ENCODE measurements at regions not wholly inside any gene's neighbourhood (a gene's known extent, or its start where the extent isn't known, plus 50 kb on each side); places are given as distances from the start of the nearest gene placed in this dataset.
"Not testable (repeated sequence)": the region's sequence is repeated elsewhere in the genome, so short reads cannot be mapped to it uniquely, and the experiment has no call there.

DNA sequence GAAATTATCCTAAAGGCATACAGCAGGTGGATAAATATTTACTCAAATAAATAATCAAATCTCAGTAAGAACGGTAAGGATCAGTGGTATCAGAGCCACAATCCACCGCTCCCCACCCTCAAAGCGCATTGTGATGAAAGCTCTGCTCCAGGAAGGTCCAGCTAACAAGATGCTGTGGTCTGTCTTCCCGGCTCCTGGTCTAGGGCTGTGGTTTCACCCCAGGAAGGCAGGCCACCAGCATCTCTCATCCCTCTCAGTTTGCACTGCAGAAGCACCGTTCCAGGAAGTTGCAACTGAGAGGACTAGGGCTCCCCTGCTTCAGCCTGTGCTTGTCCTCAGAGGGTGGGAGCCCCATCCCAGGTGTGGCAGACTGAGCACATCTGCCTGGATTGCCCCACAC, 86.1 kb upstream of the SAMD11 start:
- TF ChIP-seq, protein P1, sequence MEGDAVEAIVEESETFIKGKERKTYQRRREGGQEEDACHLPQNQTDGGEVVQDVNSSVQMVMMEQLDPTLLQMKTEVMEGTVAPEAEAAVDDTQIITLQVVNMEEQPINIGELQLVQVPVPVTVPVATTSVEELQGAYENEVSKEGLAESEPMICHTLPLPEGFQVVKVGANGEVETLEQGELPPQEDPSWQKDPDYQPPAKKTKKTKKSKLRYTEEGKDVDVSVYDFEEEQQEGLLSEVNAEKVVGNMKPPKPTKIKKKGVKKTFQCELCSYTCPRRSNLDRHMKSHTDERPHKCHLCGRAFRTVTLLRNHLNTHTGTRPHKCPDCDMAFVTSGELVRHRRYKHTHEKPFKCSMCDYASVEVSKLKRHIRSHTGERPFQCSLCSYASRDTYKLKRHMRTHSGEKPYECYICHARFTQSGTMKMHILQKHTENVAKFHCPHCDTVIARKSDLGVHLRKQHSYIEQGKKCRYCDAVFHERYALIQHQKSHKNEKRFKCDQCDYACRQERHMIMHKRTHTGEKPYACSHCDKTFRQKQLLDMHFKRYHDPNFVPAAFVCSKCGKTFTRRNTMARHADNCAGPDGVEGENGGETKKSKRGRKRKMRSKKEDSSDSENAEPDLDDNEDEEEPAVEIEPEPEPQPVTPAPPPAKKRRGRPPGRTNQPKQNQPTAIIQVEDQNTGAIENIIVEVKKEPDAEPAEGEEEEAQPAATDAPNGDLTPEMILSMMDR (IDR thresholded peaks at IDR 0.05), result not testable (repeated sequence)
- not testable (repeated sequence) for TF ChIP-seq POLR2A (IDR thresholded peaks at IDR 0.05)

Data from esophagus squamous epithelium (tissue), 4 donors.